IMR-90 (cell line): ENCODE measurements at regions not wholly inside any gene's neighbourhood (a gene's known extent, or its start where the extent isn't known, plus 50 kb on each side); places are given as distances from the start of the nearest gene placed in this dataset.

Experiments used
- ATAC-seq: fragments of 200-7000 bp; cut with Tn5 transposase; 2 replicates; pipeline ENCODE4 v1.9.1; 2020; ENCODE audit warnings: low read depth, mild to moderate bottlenecking, moderate library complexity
- BruUV-seq: library from RNA; stranded (reverse); fragments of 400-500 nt; replicated peaks from 2 replicates; lab custom pipeline; 2021; lab: Mats Ljungman, UMichigan
- CTCF ChIA-PET: fragments of 300-600 bp; formaldehyde crosslinking; extraction: SDS; loops from one replicate; lab custom pipeline; 2021; ENCODE audit warnings: antibody characterized with exemption; lab: Yijun Ruan, JAX
- POLR2A ChIA-PET: fragments of 300-600 bp; sonication (Branson Sonifier 250); formaldehyde crosslinking; loops from one replicate; lab custom pipeline; 2022; ENCODE audit warnings: antibody characterized with exemption; ENCODE audit not compliant: unreplicated experiment; lab: Charles Lee
- DNase-seq: peaks from one replicate; pipeline ENCODE4 v3.0.0; 2013
- H2AFZ ChIP-seq: replicated peaks from 2 replicates; pipeline ENCODE3; 2013; ENCODE audit warnings: low read length, mild to moderate bottlenecking; ENCODE audit not compliant: poor library complexity
- H2AK5ac ChIP-seq: 2 replicates; pipeline ENCODE4 v1.6.1; 2013; ENCODE audit warnings: low read depth, low read length, inconsistent platforms
- H2AK9ac ChIP-seq: replicated peaks from 2 replicates; pipeline ENCODE3; 2013; ENCODE audit warnings: mild to moderate bottlenecking, low read depth, low read length, moderate library complexity; ENCODE audit not compliant: poor library complexity
- H2BK120ac ChIP-seq: 2 replicates; pipeline ENCODE4 v1.6.1; 2013; ENCODE audit warnings: low read depth, low read length, inconsistent platforms
- H2BK15ac ChIP-seq: 3 replicates; pipeline ENCODE4 v1.6.1; 2013; ENCODE audit warnings: low read depth, low read length, inconsistent platforms
- H2BK20ac ChIP-seq: 2 replicates; pipeline ENCODE4 v1.6.1; 2013; ENCODE audit warnings: low read depth, mild to moderate bottlenecking, inconsistent platforms, low read length, moderate library complexity
- H2BK5ac ChIP-seq: 2 replicates; pipeline ENCODE4 v1.6.1; 2013; ENCODE audit warnings: mild to moderate bottlenecking, low read depth, low read length, inconsistent platforms; ENCODE audit not compliant: poor library complexity, severe bottlenecking
- H3K14ac ChIP-seq: replicated peaks from 2 replicates; pipeline ENCODE4 v1.6.1; 2013; ENCODE audit warnings: low read depth, low read length, inconsistent platforms
- H3K18ac ChIP-seq: 2 replicates; pipeline ENCODE4 v1.6.1; 2013; ENCODE audit warnings: low read depth, low read length, control low read depth
- H3K23ac ChIP-seq: 2 replicates; pipeline ENCODE4 v1.6.1; 2013; ENCODE audit warnings: low read depth, low read length, inconsistent platforms
- H3K27ac ChIP-seq: 2 replicates; pipeline ENCODE4 v1.5.1; 2013; ENCODE audit warnings: mild to moderate bottlenecking, control low read depth, low read length; ENCODE audit not compliant: insufficient read depth
- H3K27me3 ChIP-seq: 2 replicates; pipeline ENCODE4 v1.6.1; 2013; ENCODE audit warnings: low read length; ENCODE audit not compliant: control insufficient read depth, insufficient read depth
- H3K36me3 ChIP-seq: 2 replicates; pipeline ENCODE4 v1.6.1; 2013; ENCODE audit warnings: low read length, mixed read lengths; ENCODE audit not compliant: control insufficient read depth, insufficient read depth
- H3K4ac ChIP-seq: 2 replicates; pipeline ENCODE4 v1.6.1; 2013; ENCODE audit warnings: low read depth, low read length, inconsistent platforms
- H3K4me1 ChIP-seq: 2 replicates; pipeline ENCODE4 v1.6.1; 2013; ENCODE audit warnings: low read length, mixed read lengths; ENCODE audit not compliant: control insufficient read depth, insufficient read depth
- H3K4me2 ChIP-seq: 2 replicates; pipeline ENCODE4 v1.6.1; 2013; ENCODE audit warnings: low read depth, mild to moderate bottlenecking, control low read depth, low read length, moderate library complexity
- H3K4me3 ChIP-seq: 2 replicates; pipeline ENCODE4 v1.5.1; 2013; ENCODE audit warnings: low read depth, mild to moderate bottlenecking, control low read depth, low read length, moderate library complexity; ENCODE audit not compliant: insufficient read depth
- H3K56ac ChIP-seq: 2 replicates; pipeline ENCODE4 v1.6.1; 2013; ENCODE audit warnings: low read length, inconsistent platforms; ENCODE audit not compliant: insufficient read depth; ENCODE audit errors: extremely low read depth
- H3K79me1 ChIP-seq, 2 experiments: 2 replicates each; pipeline ENCODE4 v1.6.1; 2013; ENCODE audit warnings: low read length in 2 of 2, inconsistent platforms in 1 of 2, low read depth in 1 of 2
- H3K9ac ChIP-seq: 2 replicates; pipeline ENCODE4 v1.6.1; 2013; ENCODE audit warnings: low read depth, low read length, control low read depth
- H3K9me1 ChIP-seq: 2 replicates; pipeline ENCODE4 v1.6.1; 2013; ENCODE audit warnings: low read length, inconsistent platforms; ENCODE audit not compliant: insufficient read depth
- H3K9me3 ChIP-seq: 2 replicates; pipeline ENCODE4 v1.6.1; 2013; ENCODE audit warnings: low read length; ENCODE audit not compliant: control insufficient read depth, insufficient read depth
- H4K20me1 ChIP-seq: 2 replicates; pipeline ENCODE4 v1.6.1; 2013; ENCODE audit warnings: low read length, inconsistent platforms; ENCODE audit not compliant: insufficient read depth
- H4K5ac ChIP-seq: 2 replicates; pipeline ENCODE4 v1.6.1; 2013; ENCODE audit warnings: mild to moderate bottlenecking, low read depth, low read length, control low read depth
- H4K8ac ChIP-seq, 2 experiments: 2 replicates each; pipeline ENCODE4 v1.6.1; 2013; ENCODE audit warnings: low read depth in 2 of 2, low read length in 2 of 2, control low read depth in 1 of 2, inconsistent platforms in 1 of 2
- H4K91ac ChIP-seq: 2 replicates; pipeline ENCODE4 v1.6.1; 2013; ENCODE audit warnings: low read depth, low read length, inconsistent platforms; ENCODE audit not compliant: insufficient read depth
- CHD1 ChIP-seq: IDR thresholded peaks from 2 replicates; pipeline ENCODE4 v1.6.1; 2012; ENCODE audit warnings: low read depth, low read length, improper control_type of control experiment
- RAD21 ChIP-seq: IDR thresholded peaks from 2 replicates; pipeline ENCODE4 v1.6.1; 2012; ENCODE audit warnings: low read length, improper control_type of control experiment
- WGBS, 2 experiments: methylation state at CpG; one replicate each; pipeline versions ENCODE4 v1.1.5 to v1.1.7; 2013; ENCODE audit warnings: missing lambda C conversion rate in 2 of 2; ENCODE audit not compliant: insufficient read length in 1 of 2; ENCODE audit errors: extremely low coverage in 2 of 2; 5-methylcytosine and 5-hydroxymethylcytosine counted together
- dilution Hi-C: fragments of 300-500 bp; cut with HindIII; formaldehyde crosslinking; loops from one replicate; pipeline ENCODE4 v1.14.3; 2018; ENCODE audit warnings: low sequenced_read_pairs; ENCODE audit not compliant: unreplicated experiment
- in situ Hi-C: fragments of 300-500 bp; cut with MboI; formaldehyde crosslinking; loops from 3 replicates; pipeline ENCODE4 v1.14.3; 2019; ENCODE audit warnings: low sequenced_read_pairs, inconsistent platforms, mixed read lengths
- intact Hi-C: fragments of 100-400 bp; cut with micrococcal nuclease; formaldehyde crosslinking; loops from 2 replicates; pipeline ENCODE4 v1.10.0; 2022

DNA sequence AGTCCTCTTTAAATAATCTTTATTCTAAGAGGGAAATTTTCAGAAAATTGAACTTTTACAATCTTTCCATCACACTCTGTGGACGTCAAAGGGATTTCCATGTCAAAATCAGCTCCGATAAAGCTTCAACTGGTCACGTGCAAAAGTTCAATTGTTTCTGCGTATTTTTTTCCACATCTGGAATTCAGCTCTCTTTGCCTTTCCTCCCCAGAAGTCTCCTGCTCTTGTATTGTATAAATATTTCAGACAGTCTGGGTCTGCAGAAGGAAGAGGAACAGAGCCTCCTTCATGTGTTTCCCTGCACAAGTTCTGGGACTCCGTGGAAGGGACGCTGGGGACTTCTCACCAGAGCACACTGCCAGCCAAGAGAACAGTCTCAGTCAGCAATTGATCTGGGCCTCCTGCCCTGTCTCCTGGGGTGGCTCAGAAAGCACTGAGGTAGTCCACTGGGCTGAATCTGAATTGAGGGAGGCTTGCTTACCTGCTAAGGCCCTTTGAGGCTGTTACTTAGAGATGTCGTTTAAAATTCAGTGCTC, 251.5 kb downstream of the TFCP2L1 start:
- in situ Hi-C loops = no loop called here
- Histone ChIP-seq H3K27ac (no peak overlapping the region), H3K9ac (no peak overlapping the region), H3K56ac (no peak overlapping the region), H3K79me1 (no peaks in the 10 kb centered on the region), H4K5ac (no peak overlapping the region), H3K4me2 (no peak overlapping the region), H3K4ac (no peak overlapping the region), H2AK9ac (no peak overlapping the region), H4K20me1 (no peaks in the 10 kb centered on the region; the same call in 1 of the 2 replicates), H3K4me1 (no peaks in the 10 kb centered on the region), H3K23ac (no peak overlapping the region), H3K14ac (no peak overlapping the region), H4K91ac (no peak overlapping the region), H3K18ac (no peak overlapping the region), H2AFZ (no peak overlapping the region), H3K36me3 (no peaks in the 10 kb centered on the region), H3K4me3 (no peak overlapping the region), H2BK15ac (no peak overlapping the region), H2BK5ac (no peak overlapping the region), H3K9me3 (no peaks in the 10 kb centered on the region; the same call in 1 of the 2 replicates), H3K9me1 (no peaks in the 10 kb centered on the region), H3K27me3 (peaks cover 88% of the 10 kb centered on the region), H4K8ac (no peak overlapping the region), H2BK120ac (no peak overlapping the region), H2BK20ac (no peak overlapping the region), H2AK5ac (no peak overlapping the region)
- CTCF ChIA-PET = no interaction called here
- intact Hi-C loops = no loop called here
- POLR2A ChIA-PET = no interaction called here
- 100% methylated on average over 1 of the region's 7 CpGs; no CpG with 5 or more reads in 1 of the 2 experiments for WGBS, 2 experiments
- BruUV-seq = no TSS peak
- DNase-seq = no peak
- ATAC-seq = no peak
- no peak for TF ChIP-seq RAD21
- TF ChIP-seq CHD1 = no peak
- dilution Hi-C loops = no loop called here
